ENCODE measurements at regions not wholly inside any gene's neighbourhood (a gene's known extent, or its start where the extent isn't known, plus 50 kb on each side); places are given as distances from the start of the nearest gene placed in this dataset.
"Not testable (repeated sequence)": the region's sequence is repeated elsewhere in the genome, so short reads cannot be mapped to it uniquely, and the experiment has no call there.

DNA sequence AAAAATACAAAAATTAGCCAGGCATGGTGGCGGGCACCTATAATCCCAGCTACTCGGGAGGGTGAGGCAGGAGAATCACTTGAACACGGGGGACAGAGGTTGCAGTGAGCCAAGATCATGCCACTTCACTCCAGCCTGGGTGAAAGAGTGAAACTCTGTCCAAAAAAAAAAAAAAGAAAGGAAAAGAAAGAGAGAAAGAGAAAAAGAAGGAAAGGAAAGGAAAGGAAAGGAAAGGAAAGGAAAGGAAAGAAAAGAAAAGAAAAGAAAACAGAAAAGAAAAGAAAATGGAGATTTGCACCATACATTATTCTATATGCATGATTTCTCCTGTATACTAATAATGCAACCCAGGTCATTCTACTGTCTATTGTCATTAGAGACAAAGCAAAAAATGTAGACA lies 421.5 kb downstream of the PCDH19 start:
- DNase-seq (ENCODE audit: low spot score): not testable (repeated sequence)

DNA sequence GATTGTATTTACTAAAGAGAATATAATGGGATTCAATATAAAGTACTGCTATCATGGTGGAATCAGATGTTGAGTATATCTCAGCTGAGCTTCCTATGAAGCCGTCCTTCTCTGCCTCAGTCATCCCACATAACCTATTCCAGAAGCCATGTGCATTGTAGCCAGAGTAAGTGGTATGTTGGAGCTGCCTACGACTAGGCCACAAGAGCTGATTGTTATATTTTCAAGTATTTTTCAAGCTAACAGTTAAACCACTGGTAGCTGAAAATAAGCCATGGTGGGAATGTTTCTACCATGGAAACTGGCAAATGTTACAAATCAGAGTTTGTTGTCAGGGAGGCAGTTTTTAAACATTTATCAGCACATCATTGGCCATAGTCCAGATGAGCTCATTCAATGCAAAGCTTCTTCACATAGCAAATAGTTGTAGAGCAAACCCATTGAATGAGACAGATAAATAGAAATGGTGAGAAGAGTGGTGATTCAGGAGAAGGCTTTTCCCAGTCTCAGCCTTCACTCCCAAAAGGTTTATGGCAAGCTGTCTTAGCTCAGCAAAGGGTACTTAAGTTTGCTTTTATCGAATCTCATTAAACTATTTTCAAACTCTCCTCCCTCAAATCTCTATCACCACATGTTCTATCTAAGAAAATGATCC lies 436.4 kb downstream of the PCDH19 start:
- no peak for DNase-seq (ENCODE audit: low spot score)

DNA sequence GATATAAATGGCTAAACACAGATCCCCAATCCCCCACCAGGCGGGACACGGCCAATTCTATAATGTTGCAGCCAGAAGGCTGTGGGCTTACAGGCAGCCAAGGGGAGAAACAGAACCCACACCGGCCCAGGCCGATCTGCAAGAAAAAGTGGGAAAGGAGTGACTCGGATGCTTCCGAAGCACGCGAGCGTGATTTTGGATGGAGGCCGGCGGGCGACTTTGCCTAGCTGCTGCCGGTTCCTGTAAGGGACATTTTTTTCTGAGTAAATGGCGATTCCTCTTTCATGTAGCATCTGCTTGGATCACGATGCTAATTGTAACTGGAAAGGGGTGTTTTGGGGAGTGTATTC lies 470.2 kb downstream of the PCDH19 start:
- DNase-seq (ENCODE audit: low spot score): no peak

DNA sequence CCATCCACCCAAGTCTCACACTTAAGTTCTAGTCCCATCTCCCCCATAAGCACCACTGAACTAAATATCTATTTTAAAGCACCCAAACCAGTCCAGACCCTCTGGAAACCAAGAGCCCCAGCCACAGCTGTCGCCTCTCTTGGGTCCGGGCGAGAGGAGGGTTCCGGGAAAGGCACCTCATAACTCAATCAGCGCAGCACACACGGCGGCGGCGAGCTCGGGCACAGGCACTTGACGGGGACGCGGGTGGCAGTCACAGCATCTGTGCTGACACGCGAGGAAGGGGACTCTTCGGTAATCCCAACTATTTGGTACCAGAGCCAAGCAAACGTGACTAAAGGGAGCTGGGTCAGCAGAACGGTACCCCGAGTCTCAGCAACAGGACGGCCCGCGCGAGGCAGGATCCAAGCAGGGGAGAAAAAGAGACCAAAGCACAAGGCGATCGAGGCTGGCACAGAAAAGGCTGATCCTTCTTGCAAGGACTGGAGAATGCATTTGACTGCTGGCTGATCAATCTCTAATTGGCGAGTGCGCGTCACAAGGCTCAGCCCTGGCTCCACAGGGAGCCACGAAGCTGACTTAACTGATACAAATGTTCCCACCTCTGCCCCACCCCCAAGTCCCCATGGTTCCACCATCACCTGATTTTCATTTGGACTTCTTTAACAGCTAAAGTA lies 470.7 kb downstream of the PCDH19 start:
- DNase-seq (ENCODE audit: low spot score): not testable (repeated sequence)

DNA sequence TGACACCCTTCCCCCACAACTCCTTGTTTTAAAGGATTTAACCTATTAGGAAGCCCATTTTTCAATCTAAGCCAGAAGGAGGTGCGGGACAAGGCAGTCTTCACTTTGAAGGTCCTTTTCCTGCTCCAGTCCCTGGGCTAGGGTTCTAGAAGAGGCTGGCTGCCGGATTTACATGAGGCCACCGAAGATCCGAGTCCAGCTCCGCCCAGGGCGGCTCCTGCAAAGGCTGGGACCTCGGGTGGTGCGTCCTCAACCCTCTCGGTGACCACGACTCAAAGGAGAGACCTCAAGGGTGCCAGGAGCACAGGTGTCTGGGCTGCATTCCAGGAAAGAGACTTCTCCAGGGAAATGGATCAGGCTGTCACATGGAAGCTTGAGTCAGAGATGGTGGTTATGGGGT lies 471.6 kb downstream of the PCDH19 start:
- no peak for DNase-seq (ENCODE audit: low spot score)

DNA sequence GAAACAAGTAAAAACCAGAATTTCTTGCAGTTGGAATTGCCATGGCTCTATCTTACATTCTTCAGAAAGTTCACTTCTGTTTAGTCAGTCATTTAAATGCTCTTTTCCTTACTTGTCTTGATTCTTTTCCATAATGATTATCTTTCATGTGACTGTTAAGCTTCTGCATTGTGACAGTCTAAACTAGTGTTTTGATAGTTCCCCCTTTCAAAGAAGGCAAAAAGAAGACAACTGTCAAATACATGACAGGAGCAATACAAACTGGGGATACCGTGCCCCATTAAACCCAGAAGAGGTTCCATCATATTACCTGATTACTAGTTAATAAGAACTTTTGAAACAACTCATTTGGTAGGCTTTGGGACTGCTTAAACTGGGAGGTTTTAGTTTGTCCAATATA lies 476.2 kb downstream of the PCDH19 start:
- no peak for DNase-seq (ENCODE audit: low spot score)

DNA sequence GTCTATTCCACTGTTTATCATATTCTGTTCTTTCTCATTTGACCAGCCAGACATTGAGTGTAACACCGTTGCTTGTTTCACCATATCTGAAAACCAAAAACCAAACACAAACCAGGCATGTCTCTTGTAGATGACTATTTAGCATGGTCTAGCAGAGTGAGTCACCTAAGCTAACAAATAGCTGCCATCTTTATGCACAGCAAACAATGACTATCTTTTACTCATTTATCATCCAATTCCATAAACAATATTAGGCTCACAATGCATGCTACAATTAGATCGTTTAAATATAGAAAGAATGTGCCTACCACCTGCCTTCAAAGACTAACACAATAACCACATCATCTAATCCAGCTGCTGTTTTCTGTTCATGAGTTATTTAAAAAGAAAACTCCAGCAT lies 495.4 kb downstream of the PCDH19 start:
- peak; percentile 24 for DNase-seq (ENCODE audit: low spot score)

DNA sequence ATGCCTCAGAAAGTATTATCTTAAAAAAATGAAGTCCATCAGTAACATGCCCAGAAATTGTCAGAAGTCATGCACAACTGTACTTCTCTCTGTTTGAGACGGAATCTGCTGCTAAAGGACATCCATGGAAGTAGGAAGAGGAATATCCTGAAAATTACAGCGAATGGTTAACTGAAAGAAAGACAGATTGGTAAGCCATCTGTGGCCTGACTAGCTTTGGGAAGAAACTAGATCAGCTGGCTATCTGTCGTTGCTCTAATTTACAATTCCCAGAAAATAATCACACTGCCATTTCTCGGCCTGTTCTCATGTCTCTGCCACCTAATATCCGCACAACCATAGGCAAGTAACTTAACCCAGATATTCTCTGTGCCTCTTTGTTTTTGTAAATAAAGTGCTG lies 496.5 kb downstream of the PCDH19 start:
- DNase-seq (ENCODE audit: low spot score): no peak

DNA sequence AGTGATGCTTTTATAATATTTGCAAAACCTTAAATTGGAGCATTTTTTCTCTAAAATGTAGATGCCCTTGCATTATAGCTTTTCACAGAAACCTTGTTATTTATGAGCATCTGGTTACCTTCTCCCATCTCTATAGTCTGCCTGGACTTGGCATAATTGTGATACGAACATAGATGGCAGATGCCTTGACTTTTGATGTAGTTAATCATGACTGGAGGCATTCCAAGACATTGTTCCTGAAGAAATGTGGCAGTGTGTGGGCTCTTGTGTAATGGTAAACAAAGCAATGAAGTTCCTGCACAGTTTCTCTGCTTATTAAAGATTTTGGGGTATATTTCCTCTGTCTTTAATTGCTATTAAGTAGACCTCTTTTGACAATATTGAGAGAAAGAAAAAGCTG lies 500.1 kb downstream of the PCDH19 start:
- no peak for DNase-seq (ENCODE audit: low spot score)

DNA sequence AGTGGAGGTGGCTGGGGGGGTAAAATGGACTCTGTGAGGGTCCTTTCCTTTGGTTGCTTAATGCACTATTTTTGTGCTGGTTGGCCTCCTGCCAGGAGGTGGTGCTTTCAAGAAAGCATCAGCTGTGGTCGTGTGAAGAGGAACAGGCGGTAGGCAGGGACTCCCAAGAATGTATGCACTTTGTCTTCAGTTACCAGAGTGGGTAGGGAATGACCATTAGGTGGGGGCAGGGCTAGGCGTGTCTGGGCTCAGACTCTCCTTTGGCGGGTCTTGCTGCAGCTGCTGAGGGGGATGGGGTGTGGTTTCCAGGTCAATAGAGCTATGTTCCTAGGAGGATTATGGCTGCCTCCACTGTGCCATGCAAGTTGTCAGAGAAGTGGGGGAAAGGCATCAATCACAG lies 509.0 kb downstream of the PCDH19 start:
- no peak for DNase-seq (ENCODE audit: low spot score)

DNA sequence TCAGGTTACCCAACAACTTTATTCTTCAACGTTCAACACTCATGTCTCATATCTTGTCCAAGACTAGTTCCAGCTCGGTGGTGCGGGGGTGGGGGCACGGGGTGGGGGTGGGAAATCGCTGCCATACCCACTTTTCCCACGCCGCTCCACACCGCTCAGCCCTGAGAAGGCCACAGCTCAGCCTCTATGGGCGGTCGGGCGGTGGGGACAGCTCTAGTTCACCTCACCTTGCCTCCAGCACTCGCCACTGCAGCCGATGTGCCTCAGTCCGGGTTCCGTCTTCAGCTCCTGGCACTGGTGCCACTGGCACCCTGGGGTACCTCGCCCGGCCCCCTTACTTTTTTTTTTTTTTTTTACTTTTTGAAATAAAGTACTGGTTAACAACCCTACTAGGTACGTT lies 522.2 kb downstream of the PCDH19 start:
- no peak for DNase-seq (ENCODE audit: low spot score)

DNA sequence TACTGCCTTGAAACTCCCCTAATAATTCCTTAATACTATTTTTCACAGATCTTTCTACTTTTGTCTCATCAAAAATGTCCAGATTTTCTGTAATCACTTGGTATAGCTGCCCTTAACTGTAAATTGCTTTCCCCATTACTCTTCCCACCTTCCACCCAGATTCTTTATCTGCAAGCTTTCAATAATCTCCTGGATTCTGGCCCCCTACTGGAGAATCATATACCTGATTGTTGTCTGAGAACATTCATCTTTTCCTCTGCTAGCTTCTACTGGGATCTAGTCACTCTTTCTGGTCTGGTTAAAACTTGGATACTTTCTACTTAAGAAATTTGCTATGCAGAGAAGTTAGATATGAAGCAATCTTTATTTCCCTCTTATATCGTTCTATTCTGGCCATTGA lies 552.6 kb downstream of the PCDH19 start:
- no peak for DNase-seq (ENCODE audit: low spot score)

DNA sequence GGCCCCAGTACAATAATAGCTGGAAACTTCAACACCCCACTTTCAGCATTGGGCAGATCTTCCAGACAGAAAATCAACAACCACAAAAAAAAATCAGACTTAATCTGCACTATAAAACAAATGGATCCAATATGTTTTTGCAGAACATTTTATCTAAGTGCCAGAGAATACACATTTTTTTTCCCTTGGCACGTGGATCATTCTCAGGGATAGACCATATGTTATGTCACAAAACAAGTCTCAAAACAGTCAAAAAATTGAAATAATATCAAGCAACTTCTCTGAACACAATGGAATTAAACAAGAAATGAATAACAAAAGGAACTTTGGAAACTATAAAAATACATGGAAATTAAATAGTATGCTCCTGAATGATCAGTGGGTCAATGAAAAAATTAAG lies 576.3 kb downstream of the PCDH19 start:
- no peak for DNase-seq (ENCODE audit: low spot score)

DNA sequence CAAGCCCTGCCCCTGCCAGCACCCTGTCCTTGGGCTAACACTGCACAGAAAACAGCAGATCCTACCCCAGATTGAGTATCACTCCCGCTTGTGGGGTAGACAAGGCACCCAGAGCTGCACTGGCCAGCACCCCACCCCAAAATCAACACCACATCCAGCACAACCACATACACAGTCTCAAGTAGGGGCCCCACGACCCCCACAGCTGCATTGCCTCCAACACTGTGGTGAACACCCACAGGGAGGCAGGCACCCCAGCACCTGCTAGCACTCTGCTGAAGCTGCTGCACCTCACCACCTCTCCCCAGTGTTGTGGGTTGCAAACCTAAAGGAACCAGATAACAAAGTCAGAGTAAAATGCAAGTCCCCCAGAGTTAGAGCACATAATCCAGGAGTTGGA lies 589.9 kb downstream of the PCDH19 start:
- no peak for DNase-seq (ENCODE audit: low spot score)

DNA sequence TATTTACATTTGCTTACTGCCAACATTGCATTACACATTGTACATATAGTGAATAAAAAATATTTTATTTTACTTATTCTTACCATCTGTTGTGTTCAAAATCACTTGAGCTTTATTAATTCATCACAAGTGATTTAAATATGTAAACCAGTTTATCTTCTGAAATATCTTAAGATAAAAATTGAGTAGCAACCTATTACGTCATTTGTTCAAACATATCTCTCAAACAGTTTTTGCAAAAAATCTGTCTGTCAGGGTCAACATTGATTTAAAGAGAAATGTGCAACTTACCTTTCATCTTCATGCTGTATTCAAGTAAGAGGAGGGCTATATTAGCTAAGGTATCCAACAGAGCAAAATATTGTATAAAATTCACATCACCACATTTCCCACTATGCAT lies 610.1 kb downstream of the PCDH19 start:
- no peak for DNase-seq (ENCODE audit: low spot score)

DNA sequence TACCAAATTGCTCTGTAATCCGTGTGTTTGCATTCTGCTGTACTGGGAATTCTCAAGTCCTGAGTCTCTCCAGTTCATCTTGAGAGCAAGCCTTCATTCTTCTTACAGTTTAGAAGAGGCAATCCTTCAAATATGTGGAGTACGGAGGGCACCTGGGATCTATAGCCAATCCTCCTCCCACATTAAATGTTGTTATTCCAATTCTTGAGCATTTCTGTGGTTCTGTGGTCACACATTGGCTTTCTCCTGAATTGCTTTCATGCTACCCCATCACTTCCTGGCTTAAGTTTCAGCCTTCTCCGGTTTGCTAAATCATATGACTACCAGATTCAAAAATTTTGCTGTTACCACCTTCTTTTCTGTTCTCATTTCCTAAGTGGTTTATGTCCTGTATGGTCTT lies 611.1 kb downstream of the PCDH19 start:
- DNase-seq (ENCODE audit: low spot score): peak; percentile 37

DNA sequence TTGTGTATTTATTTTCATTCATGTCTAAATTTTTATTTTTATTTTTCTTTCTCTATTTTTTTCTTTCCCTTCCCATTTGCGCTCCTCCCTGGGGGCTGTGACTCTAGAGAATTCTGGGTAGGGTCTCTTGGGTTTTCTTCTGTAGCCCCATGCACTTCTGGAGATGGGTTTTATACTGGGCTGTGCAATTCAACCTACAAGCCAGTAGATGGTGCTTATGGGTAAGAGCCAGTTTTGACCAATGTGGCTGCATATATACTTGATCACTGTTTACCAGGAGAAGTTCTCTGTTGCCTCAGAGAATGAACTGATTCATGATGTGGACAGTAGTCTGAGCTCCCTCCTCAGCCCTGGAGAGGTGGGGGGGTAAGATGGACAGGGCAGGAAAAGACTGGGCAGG lies 614.6 kb downstream of the PCDH19 start:
- no peak for DNase-seq (ENCODE audit: low spot score)

DNA sequence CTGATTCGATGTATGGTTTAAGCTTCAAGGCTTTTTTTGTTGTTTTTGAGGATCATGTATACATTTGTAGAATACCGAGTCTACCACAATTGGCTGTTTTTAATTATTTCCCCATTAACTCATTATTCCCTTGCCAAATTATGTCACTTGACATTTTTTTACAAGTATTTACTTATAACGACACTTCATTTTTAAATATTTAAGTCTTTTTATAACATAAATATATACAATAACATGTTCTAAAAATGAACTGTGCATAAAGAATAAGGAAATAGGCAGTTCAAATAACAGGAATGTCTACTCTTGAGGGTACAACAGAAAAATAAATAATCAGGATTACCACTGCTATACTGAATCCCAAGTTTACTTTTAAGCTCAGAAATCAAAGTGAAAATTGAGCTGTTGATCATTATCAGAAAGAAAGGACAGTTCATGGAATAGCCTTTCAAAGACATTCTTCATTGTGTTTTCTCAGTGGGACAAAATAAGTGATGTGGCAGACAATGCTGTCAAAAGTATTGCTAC lies 627.5 kb downstream of the PCDH19 start:
- DNase-seq (ENCODE audit: low spot score): no peak

DNA sequence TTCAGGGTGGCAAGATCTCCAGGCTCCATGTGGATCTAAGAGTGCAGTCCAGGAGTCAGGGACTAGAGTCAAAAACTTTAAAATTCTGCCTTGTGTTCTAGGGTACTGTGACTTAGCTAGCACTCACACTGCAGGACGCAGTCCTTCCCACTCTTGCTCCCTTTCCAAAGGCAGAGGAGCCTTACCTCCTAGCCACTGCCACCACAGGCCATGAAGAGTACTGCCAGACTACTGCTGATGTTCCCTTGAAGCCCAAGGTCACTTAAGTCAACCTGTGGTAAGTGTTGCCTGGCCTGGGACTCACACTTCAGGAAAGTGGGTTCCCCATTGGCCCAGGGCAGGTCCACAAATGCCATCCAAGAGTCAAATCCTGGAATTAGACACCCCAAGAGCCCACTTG lies 632.2 kb downstream of the PCDH19 start:
- no peak for DNase-seq (ENCODE audit: low spot score)

DNA sequence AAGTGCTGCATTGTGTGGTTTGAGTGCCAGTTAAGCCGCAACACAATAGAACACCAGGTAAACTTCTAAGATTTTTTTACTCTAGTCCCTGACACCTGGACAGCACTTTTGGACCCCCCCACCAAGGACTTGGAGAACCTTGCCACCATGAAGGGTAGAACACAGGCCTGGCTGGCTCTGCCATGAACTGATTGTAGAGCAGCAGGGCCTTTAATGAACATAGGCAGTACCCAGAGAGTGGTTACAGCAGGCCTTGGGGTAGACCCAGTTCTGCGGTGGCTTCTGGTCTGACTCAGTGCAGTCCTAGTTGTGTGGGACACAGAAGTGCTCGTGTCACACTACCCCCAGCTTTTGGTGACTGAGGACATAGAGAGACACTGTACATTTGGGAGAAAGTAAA lies 648.3 kb downstream of the PCDH19 start:
- DNase-seq (ENCODE audit: low spot score): no peak

DNA sequence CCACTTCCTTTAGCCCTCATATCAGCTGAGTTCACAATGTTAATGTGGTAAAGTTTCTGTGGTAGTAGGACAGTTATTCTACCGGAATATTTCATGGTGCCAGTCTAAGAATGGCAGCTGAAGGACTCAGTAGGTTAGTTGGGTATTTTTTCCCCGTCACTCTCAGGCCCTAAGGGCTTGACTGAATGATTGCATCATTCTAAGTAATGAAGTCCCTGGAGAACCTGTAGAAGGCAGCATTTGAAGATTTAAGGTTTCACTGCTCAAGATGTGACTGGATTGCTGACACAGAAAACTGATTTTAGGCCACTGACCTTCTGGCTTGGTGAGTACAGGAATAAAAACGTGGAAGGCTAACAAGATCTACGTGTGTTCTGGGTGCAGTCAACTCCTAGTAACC lies 657.3 kb downstream of the PCDH19 start:
- DNase-seq (ENCODE audit: low spot score): no peak

DNA sequence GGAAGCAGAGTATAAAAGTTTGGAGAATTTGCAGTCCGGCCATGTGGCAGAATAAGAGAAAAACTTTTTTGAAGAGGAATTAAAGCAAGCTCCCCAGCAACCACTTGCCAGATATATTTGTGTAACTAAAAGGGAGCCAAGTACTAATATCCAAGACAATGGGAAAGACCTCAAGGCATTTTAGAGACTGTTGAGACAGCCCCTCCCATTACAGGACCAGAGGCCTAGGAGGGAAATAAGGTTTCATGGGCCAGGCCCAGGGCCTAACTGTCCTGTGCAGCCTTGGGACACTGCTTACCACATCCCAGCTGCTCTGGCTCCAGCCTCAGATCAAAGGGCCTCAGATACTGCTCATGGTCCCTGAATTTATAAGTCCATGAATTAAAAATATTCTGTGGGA lies 659.4 kb downstream of the PCDH19 start:
- no peak for DNase-seq (ENCODE audit: low spot score)

DNA sequence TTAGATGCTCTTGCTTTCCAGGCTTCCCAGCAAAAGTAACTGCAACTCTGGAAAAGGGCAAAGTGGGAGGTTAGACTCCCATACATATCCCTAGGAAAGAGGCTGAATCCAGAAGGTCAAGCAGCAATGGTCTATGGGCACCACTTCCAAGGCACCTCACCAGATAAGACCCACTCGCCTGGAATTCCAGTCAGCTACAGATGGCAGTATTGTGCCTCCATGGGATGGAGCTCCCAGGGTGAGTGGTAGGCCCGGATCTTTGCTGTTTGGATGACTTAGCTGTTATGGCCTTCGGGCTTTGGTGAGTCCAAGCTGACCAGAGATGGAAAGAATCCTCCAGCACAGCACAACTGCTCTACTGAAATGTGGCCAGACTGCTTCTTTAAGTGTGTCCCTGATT lies 688.0 kb downstream of the PCDH19 start:
- DNase-seq (ENCODE audit: low spot score): no peak

DNA sequence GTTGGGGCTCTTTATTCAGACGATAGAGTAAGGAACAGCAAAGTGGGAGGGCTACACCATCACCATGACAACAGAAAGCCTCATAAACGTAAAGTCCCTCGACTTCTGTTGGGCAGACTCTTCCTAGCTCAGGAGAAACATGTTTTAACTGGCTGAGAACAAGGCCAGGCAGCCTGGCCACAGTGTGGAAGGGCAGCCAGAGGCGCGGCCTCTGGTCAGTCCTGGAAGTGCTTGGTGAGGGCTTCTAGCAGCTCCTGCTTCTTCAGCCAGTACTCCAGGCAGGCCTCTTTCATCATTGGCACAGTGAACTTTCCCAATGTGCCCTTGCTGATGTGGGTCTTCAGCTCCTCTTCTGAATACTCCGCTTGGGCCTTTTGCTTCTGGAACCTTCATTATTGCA lies 690.9 kb downstream of the PCDH19 start:
- DNase-seq (ENCODE audit: low spot score): no peak

All from H4 (cell line).